Upper lobe of left lung (tissue), 4 donors: ENCODE measurements at regions not wholly inside any gene's neighbourhood (a gene's known extent, or its start where the extent isn't known, plus 50 kb on each side); places are given as distances from the start of the nearest gene placed in this dataset.

ENCODE experiments used
- POLR2A ChIP-seq, 4 donors: fragments of 450-650 bp; IDR thresholded peaks; one replicate each; pipeline ENCODE4 v1.5.1; 2016 to 2017; ENCODE audit warnings: antibody characterized with exemption in 4 of 4, mild to moderate bottlenecking in 2 of 4
- TF ChIP-seq, protein P1 (sequence below), 6 experiments: fragments of 450-650 bp in 4 of 6; fragments of 200-600 bp in 2 of 6; sonication (generic) in 2 of 6; IDR thresholded peaks; one replicate each; pipeline ENCODE4 v1.5.1; 2016 to 2019; ENCODE audit warnings: antibody characterized with exemption in 6 of 6

DNA sequence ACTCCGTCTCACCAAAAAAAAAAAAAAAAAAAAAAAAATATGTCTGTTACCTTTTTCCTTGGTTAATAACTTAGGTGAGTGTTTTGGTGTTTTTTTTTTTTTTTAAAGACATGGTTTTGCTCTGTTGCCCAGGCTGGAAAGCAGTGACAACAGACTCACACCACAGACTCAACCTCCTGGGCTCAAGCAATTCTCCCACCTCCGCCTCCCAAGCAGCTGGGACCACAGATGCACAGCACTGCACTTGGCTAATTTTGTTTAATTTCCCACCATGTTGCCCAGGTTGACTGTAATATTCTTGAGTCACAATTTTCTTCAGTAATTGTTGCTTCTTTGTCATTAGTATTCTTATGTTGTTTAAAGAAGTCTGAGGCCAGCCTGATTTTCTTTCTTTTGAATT lies 149.2 kb upstream of the SYT6 start:
- TF ChIP-seq POLR2A (IDR thresholded peaks at IDR 0.05) = no peak
- TF ChIP-seq, protein P1, sequence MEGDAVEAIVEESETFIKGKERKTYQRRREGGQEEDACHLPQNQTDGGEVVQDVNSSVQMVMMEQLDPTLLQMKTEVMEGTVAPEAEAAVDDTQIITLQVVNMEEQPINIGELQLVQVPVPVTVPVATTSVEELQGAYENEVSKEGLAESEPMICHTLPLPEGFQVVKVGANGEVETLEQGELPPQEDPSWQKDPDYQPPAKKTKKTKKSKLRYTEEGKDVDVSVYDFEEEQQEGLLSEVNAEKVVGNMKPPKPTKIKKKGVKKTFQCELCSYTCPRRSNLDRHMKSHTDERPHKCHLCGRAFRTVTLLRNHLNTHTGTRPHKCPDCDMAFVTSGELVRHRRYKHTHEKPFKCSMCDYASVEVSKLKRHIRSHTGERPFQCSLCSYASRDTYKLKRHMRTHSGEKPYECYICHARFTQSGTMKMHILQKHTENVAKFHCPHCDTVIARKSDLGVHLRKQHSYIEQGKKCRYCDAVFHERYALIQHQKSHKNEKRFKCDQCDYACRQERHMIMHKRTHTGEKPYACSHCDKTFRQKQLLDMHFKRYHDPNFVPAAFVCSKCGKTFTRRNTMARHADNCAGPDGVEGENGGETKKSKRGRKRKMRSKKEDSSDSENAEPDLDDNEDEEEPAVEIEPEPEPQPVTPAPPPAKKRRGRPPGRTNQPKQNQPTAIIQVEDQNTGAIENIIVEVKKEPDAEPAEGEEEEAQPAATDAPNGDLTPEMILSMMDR (IDR thresholded peaks at IDR 0.05) = no peak
